SKM-1 (cell line): ENCODE measurements at regions not wholly inside any gene's neighbourhood (a gene's known extent, or its start where the extent isn't known, plus 50 kb on each side); places are given as distances from the start of the nearest gene placed in this dataset.

Source experiments
- DNase-seq: peaks from one replicate; lab custom pipeline; 2025; ENCODE audit not compliant: unreplicated experiment; lab: John Stamatoyannopoulos, UW

DNA sequence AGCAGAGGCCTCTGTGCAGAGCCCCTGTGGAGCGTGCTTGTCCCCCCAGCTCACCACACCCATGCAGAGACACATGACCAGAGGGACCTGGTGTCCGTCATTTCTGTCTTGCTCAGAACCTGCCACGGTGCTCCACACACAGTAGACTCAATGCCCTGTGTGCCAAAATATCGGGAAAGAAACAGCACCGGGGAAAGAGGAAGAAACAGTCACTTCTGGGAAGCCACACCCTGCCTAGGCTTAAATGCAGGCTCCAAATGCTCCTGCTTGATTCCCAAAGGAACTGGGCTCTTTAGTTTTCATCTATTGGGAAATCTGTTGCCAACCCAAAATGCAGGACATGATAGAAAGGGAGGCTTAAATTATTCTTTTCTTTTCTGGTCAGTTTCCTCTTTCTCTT, 503.9 kb downstream of the CD83 start:
- no peak for DNase-seq

DNA sequence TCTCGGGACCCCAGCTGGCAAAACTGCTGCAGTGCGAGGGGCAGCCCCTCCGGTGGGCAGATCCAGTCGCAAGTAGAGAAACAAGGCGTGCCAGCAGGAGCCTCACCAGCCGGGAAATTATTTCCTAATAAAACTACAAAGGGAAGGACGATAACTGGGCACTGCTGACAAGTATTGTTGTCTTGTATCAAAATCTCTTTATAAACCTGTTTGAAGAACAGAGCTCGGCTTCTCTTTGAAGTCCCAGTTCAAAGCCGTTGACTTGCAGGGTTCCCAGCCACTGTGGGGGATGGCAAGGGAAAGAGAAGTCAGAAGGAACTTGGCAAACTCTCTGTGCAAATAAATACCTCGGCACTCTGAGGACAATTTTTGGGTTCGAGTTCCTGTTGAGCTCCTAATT, 504.5 kb downstream of the CD83 start:
- DNase-seq, result no peak

DNA sequence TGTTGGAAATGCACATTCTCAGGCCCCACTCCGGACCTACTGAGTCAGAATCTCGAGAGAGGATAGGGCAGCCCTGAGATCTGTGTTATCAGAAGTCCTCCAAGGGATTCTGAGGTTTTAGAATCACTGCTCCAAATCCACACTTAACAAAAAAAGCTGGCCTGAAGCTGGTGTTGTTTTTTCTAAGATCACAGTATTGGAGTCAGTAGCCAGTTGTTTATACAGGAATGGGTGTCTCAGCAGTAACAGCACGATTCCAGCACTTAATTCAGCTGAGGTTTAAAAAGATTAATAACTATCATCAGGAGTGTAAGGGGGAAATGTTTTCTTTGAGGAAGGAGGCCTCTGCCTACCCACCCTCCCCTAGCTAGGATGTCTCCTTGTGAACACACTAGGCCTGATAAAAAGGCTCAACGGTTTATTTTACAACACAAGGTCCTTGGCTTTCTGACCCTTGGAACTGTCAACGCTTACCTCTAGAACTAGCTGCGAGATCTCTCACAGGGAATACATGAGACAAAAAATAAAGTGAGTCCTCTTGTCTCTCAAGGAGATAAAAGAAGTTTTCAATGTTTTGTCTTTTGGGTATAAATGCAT, 505.4 kb downstream of the CD83 start:
- no peak for DNase-seq

DNA sequence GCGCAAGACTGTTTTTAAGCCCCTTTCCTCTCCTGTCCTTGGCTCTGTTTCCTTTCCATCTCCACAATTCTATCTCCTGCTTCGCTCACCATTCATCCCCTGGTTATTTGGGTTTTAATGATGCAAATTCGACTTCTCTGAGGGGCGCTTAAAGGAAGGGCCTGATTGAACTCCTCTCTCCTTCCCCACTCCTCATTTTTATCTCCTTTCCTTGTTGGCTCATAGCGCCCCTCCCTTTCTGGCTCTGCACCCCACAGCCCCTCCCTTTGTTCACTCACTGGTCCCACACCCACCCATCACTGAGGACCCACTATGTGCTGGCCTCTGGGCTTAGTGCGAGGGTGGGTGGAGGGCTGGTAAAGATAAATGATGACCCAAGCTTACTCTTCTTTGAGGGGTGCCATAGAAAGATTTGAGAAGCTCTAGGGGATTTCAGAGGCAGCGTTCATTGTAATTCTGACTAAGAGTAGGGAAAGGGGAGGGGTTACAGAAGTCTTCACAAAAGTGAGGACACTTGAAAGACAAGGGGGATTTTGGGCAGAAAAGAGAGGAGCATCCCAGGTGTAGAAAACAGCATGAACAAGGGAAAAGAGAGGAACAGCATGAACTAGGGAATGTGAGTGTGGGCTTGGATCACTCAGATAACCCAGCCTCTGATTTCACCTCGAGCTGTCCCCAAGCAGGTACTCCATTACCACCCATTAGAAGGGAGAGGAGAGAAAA, 507.8 kb downstream of the CD83 start:
- DNase-seq, result no peak

DNA sequence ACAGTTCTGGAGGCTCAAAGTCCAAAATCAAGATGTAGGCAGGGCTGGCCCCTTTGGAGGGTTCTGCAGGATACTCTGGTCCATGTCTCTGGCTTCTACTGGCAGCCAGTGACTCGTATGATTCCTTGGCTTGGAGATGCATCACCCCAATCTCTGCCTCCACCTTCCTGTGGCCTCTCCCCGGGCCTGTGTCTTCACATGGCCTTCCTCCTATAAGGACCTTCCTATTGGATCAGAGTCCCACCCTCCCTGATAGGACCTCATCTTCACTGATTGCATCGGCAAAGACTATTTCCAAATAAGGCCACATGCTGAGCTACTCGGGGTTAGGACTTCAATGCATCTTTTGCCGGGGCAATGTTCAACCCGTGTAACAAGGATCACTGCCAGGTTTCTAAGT, 509.0 kb downstream of the CD83 start:
- no peak for DNase-seq

DNA sequence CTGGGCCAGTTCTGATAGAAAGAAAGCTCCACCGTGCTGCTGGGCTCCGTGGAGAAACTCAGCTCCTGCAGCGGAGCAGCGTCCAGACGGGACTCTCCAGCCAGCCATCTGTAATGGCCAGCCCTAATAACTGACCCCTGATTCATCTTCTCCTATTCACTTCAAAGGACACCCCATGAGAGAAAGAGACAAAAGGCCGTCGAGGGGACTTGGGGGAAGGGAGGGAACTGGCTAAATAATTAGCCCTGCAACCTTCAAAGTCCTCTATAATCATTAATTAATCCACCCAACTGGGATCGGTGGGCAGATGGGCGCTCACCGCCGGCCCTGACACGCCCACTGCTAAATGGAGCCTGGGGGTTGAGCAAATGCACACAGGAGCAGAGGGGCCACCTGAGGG, 512.4 kb downstream of the CD83 start:
- no peak for DNase-seq

DNA sequence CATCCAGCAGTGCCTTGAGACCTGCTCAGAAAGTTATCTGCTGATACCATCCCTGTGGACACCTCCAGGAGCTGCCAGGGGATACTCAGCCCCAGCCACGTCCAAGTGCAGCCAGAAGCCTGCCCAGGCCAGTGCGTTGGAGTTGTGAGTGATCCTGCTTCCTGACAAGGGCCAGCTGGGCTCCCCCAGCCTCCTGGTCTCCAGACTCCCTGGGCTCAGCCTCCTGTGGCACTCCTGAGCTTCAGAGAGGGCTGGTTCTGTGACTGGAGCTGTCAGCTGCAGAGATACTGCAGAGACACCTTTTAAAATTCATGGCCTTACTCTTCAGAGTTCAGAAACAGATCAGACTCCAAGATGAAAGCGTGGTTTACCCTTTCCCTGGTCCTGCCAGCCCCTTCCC, 515.9 kb downstream of the CD83 start:
- no peak for DNase-seq

DNA sequence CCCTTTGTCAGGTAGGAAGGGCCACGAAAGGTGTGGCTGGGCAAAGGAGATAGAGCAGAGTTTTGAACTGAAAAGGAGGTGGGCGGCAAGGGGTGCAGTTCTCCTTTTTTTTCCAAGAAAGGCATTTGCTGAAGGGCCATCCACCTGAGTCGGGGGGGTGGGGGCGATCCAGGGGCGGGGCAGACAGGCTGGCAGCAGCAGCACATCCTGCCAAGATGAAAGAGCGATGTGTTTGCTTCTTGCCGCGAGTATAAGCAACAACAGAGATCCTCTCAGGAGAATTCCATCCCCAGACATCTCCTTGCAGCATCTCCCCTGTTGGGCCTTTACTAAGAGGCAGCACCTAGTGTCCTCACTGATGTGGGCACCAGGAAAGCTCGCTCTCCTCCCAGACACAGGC, 516.5 kb downstream of the CD83 start:
- no peak for DNase-seq

DNA sequence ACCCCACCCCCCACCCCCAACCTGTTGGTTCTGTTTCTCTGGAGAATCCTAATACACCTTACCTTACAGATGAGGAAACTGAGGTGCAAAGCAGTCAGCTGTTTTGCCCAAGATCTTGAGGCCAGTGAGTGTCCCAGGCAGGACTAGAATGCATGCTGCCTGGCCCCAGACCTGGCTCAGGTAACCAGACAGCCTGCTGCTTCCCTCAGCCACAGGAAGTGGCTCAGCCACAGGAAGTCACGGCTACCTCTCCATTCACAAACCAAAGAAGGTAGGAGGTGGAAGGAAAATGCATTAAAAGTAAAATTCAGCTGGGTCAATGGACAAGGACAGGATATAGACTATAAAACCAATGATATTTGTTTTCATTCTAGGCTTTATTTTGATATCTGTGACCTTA, 517.6 kb downstream of the CD83 start:
- DNase-seq, result no peak

DNA sequence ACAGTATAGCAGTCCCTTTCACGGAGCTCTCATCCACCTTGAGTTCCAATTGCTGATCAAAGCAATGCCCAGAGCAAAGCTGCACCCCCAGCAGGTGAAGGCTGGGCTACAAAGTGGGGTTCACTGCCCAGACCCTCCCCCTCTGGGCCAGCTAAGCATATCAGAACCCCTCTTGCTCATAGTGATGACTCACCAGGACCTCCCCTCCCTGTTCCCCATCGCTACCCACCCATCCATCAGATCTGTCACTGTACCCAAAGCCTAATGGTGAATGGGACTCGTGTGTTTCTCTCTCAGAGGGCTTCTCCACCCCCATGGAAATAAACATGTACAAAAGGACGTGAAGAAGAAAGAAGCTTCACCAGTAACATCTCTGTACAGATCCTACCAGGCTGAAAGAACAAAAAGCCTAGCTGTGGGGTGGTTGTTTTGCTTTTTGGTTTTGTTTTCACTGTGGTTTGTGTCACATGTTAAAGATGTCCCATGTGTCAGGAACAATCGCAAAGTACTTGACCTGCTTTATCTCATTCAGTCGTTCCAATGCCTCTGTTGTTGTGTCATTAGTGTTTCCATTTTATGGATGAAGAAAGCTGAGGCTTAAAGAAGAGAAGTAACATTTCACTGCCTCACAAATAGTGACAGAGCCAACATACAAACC, 518.5 kb downstream of the CD83 start:
- DNase-seq, result no peak

DNA sequence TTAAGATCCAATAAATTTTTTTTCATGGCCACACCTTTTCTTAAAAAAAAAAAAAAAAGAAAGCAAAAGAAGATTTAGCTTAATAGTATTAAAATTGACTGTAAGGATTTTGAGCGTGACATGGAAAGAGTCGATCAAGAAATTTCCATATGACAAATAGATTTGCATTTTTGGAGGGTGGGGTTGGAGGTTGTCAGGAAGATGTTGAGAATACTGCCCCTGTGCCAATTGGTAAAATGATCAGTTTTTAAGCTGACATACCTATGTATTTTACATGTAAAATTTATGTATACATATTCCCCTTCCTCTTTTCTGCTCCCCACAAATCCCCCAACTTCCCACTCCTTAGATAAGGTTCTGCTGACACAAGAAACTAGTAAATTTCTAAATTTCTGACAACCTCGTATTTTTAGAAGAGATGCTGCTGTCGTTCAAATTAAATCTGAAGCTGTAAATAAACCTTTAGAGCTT, 520.9 kb downstream of the CD83 start:
- no peak for DNase-seq

DNA sequence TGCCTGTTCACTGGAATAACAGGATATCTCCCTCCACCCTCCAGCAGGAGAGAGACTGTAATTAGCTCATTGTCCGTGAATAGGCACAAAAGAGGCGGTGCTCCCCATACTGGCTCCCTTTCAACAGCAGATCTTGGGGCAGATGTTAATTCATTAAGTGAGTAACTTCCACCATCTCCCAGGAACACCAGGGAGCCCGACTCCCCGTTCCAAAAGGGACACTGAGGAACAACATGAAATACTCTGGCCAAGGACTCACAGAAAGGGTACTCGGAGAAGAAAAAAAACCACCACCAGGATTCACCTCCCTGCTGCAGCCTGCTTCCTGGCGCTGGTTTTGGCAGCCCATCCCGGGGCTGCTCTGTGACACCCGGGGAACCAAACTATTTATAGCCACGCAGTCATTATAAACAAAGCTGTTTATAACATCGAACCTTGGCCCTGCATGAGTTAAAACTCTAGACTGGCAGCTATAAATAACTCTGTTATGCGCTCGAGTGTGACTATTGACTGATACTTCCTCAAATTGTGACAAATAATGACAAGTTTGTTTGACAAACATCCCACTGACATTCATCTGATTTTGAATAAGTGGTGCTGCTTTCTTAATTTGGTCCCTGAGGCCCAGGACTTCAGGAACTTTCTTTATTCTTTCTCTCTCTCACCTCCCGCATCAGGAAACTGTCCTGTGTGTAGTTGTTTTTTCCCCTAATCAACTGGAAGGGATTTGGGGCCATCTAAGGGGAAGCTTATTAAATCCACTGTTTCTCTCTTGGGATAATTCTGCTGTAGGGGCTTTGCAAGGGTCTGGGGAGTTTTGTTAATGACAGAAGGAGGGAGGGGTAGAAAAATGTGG, 521.6 kb downstream of the CD83 start:
- DNase-seq, result no peak

DNA sequence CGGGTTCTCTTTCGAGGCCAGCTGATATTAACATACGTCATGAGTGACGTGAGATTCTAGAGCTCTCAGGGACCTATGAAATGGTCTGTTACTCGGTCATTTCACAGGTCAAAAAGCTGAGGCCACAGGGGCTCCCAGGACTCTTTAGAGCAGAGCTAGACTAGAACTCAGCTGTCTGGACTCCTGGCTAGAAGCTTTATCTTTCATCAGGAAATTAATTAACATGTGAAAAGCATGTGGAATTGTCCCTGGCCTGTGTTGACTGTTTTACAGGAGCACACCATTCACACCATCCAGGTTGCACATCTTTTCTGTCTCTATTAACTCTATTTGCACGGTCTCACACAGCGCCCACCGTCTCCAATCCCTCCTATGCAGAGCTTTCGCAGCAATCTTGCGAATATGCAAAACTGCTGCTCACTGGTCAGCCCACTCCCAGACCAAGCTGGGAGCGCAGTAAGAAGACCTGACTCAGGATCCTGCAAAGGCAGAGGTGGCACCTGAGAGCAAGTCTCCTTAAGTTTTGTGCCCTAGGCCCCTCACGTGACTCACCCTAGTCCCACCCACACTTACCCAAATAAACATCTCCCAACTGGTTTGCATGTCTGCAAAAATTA, 522.5 kb downstream of the CD83 start:
- no peak for DNase-seq

DNA sequence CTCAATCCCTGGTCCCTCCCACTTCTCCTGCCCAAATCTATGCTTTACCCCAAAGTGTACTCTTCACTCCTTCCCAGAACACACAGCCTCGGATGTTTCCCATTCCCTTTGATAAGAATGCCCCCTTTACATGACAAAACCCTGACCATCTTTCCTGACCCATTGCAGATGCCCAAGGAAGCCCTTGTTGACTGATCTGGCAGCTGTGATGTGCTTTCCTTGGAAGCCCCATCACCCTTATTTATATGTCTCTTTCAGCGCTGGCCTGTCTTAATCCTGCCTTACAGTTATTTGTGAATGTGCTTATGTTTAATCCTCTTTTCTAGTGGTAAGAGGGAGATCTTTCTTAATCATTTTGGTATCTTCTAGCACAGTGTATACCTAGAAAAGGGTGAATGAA, 523.1 kb downstream of the CD83 start:
- no peak for DNase-seq

DNA sequence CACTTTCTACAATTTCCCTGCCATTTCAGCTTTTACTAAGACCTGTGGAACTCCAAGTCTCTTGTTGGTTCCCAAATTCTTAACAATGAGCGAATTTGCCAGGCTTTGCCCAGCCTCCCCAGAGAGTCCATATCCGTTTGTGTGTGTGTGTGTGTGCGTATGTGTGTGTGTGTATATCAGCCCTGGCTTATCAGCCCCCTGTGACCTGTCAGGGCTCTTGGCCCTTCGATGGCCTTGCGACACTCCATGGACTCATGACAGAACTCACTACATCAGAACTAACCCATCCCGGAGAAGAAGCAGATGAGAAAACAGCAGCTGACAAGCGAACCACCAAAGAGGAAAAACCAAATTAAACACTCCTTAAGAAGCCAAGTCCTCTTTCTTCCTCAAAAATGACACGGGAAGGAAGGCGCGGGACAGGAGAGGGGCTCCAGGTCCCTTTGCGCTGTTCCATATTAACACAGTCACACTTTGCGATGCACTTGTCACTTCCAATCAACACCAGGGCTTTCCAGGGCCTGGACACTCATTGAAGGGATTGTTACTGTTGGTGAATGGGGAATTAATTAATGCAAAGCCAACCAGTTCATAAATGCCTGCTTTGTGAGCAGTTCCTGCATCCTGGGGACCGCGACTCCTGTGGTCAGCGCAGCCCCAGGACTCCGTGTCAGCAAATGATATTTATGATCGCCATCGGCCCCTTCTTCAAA, 524.0 kb downstream of the CD83 start:
- DNase-seq, result no peak

DNA sequence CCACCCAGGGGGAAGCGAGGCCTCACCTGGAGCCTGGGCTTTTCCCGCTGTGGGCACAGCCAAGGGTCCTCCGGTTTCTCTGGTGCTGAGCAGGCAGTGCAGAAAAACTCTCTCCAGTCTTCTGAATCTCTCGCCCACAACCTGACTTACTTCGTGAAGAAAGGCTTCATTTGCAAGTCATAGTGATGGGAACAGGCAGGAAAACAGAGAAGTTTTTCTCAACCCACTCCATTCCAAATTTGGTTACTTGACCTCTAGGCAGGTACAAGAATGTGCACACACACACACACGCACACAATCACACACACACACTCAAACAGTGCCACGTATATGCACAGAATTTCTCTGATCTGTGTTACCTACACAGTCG, 524.5 kb downstream of the CD83 start:
- no peak for DNase-seq

DNA sequence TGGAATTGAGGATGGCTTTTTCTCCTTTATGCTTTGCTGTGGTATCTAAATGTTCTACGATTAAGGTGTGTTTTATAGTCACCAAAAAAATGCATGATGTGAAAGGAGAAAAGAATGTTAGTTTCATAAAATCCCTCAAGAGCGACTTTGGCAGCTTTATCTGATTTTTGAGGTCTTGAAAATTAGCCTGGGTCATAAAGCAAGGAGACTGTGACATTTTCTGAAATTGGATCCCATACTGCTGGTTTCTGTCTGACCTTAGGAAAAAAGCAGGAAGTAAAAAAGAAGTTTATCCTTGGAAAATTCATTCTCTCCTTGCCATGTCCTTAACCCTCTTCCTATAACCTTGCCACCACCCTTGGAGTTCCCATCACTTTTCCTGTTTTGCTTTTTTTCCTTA, 525.3 kb downstream of the CD83 start:
- no peak for DNase-seq

DNA sequence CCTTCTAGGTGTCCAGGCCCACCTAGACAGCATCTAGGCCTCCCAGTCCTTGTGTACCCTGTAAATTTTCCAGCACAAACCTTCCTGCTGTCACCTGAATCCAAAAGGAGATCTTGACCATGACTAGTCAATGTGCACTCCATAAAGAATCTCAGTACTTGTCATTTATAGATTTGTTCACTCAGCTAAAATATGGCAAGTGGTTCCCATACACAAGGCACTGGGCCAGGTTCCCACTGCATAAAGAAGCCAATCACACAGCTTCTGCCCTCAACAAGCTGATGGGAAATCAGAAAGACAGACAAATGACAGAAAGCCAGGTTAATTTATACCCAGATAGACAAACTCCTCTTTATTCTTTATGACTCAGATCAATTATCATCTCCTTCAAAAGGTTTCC, 526.8 kb downstream of the CD83 start:
- no peak for DNase-seq

DNA sequence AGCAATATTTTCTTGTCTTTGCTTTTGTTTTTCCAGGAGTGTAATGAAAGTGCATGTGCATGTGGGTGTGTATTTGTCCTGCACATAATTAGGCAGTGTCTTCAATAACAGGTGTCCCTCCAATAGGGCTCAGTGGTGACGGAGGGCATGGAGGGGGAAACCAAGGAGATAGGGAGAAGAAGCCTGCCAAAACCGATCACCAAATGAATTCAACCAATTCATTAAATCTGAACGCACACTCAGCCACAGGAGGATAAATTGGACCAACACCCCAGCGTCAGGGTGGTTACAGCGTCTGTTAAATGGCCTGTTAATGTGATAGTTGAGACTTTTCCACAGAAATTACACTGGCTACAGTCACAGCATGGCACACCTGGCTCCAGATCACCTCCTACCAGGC, 527.6 kb downstream of the CD83 start:
- no peak for DNase-seq

DNA sequence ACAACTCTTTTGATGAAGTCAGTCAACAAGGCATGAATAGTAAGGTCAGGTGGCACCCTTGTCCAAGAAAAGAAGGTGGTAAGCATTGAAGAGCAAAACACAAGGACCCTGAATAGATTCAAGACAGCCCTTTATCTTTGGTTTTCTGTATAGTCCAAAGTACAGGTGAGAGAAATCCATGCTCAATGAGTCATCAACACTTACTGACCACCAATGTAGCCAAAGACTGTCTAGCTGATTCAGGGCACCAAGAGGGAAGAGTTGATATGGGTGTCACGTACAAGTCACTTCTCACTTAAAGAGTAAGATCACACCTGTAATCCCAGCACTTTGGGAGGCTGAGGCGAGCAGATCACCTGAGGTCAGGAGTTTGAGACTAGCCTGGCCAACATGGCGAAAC, 528.3 kb downstream of the CD83 start:
- no peak for DNase-seq

DNA sequence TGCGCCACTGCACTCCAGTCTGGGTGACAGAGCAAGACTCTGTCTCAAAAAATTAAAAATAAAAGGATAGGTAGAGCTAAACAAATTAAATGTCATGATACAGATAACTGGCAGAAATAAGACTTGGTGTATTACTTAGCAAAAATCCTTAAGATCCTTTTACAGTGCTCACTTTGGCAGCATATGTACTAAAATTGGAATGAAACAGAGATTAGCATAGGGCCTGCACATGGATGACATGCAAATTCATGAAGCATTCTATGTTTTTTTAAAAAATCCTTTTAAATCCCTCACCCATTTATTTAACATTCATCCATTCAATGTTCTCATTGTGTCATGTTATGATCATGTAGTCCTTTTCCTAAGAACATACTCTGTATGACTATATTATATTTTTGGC, 528.8 kb downstream of the CD83 start:
- no peak for DNase-seq
